ENCODE measurements at regions not wholly inside any gene's neighbourhood (a gene's known extent, or its start where the extent isn't known, plus 50 kb on each side); places are given as distances from the start of the nearest gene placed in this dataset.

DNA sequence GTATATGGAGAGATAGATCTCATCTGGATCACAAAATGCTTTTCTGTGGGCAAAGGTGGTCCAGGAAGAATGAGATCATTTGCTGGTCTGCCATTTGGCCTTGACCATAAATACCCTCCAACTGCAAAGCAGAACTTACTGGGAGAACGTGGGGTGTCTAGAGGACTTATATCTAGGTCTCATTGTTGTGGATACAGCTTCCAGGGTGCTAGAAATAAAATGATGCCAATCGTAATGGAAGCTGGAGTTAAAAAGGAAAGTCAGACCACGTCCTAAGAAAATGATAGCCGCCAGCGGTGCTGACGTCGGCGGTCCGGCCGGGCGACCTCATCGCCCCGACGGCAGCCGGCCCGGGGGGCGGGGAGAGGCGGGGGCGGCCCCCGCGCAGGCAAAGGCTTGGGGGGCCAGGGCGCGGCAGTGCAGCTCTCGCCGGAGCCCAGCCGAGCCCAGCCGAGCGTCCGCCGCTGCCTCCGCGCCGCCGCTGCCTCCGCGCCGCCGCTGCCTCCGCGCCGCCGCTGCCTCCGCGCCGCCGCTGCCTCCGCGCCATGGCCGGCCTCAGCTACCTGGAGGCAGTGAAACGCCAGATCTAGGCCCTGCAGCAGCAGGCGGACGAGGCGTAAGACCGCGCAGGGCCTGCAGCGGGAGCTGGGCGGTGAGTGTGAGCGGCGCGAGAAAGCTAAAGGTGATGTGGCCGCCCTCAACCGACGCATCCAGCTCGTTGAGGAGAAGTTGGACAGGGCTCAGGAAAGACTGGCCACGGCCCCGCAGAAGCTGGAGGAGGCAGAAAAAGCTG is 89.5 kb downstream of the EOMES start:
- TF ChIP-seq, protein P1, sequence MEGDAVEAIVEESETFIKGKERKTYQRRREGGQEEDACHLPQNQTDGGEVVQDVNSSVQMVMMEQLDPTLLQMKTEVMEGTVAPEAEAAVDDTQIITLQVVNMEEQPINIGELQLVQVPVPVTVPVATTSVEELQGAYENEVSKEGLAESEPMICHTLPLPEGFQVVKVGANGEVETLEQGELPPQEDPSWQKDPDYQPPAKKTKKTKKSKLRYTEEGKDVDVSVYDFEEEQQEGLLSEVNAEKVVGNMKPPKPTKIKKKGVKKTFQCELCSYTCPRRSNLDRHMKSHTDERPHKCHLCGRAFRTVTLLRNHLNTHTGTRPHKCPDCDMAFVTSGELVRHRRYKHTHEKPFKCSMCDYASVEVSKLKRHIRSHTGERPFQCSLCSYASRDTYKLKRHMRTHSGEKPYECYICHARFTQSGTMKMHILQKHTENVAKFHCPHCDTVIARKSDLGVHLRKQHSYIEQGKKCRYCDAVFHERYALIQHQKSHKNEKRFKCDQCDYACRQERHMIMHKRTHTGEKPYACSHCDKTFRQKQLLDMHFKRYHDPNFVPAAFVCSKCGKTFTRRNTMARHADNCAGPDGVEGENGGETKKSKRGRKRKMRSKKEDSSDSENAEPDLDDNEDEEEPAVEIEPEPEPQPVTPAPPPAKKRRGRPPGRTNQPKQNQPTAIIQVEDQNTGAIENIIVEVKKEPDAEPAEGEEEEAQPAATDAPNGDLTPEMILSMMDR (IDR thresholded peaks at IDR 0.05), result no peak
- TF ChIP-seq POLR2A (IDR thresholded peaks at IDR 0.05), result peak; percentile 22 to 31

All from Peyer's patch (tissue), 4 donors.